GM21825 (cell line): ENCODE measurements at regions not wholly inside any gene's neighbourhood (a gene's known extent, or its start where the extent isn't known, plus 50 kb on each side); places are given as distances from the start of the nearest gene placed in this dataset.

Experiments
- ATAC-seq: cut with Tn5 transposase; IDR thresholded peaks from one replicate; pipeline ENCODE4 v1.9.1; 2021; ENCODE audit warnings: mild to moderate bottlenecking, moderate library complexity; ENCODE audit not compliant: unreplicated experiment

DNA sequence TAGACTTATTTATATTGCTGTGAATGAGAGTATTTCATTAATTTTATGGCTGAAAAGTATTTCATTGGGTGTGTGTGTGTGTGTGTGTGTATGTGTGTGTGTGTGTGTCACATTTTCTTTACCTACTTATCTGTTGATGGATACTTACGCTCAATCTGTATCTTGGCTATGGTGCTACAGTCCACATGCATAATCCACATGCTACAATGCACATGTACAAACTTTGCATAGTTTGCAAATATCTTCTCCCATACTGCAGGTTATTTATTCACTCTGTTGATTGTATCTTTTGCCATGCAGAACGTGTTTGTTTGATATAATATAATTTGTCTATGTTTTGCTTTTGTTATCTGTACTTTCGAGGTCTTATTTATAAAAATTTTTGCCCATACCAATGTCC is 167.8 kb downstream of the RAB28 start:
- ATAC-seq, result no peak

DNA sequence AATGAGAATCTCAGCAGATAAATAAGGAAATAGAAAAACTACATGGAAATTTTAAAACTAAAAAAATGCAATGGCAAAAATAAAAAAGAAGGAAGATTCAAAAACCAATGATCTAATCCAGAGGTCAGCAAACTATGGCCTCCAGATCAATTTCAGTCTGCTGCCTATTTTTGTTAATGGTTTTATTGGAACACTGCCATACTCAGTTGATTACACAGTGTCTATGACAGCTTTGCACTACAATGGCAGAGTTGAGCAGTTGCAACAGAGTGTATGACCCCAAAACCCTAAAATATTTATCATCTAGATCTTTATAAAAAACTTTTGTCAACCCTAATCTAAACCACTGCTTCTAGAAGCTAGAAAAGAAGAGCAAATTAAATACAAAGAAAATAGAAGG is 170.3 kb downstream of the RAB28 start:
- ATAC-seq, result no peak

DNA sequence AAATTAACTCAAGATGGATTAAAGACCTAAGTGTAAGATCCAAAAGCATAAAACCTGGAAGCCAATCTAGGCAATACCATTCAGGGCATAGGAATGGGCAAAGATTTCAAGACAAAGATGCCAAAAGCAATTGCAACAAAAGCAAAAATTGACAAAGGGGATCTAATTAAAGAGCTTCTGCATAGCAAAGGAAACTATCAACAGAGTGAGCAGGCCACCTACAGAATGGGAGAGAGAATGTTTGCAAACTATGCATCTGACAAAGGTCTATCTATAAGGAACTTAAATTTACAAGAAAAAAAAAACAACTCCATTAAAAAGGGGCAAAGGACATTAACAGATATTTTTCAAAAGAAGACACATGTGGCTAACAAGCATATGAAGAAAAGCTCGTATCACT is 171.9 kb downstream of the RAB28 start:
- ATAC-seq, result no peak

DNA sequence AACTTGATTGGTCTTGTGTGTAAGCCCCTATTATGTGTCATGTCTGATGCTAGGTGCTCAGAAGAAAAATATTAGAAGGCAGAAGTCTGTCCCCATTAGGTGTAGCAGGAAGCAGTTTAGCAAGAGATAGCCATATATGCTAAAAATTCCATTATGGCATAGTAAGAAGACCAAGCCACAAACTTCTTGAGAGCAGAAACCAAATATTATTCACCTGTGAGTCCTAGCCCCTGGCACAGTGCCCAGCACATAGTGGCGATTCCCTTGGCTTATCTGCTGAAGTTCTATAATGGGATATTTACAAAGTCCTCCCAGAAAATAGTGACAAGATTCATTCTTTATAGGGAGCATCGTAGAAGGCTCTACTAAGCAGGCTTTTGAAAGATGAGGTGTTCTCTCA is 174.4 kb downstream of the RAB28 start:
- no peak for ATAC-seq

DNA sequence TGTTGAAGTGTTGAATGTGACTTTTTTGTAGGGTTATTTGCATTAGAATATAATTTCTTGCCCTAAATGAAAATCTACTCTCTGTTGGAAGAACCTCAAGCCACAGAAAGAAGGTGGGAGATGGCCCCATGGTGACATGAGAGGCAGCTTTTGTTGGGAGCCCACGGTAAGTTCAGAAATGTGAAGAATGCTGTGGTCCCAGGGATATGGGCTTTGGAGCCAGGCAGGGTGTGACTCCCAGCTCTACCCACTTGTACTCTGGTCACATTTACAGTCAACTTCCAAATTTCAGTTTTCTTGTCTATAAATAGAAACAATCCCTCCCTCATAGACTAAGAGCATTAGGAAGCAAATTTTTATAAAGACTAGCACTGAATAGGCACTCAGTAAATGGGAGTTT is 177.8 kb downstream of the RAB28 start:
- no peak for ATAC-seq

DNA sequence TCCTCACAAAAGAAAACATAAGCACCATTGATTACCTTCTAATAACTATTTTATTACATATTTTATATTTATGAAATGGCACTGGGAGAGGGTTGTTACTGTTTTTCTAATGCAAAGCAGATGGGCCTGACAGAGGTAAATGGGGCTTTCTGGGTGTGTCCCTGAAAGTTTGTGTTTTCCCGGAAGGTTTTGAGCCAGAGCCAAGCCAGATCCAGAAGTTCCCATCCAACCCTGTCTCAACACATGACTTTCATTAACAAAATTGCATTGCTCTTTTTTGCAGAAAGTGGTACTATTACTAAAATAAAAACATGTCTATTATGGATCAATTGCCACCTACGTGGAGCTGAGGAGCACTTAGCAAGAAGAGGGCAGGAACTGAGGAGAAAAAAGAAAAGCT is 181.3 kb downstream of the RAB28 start:
- ATAC-seq, result no peak

DNA sequence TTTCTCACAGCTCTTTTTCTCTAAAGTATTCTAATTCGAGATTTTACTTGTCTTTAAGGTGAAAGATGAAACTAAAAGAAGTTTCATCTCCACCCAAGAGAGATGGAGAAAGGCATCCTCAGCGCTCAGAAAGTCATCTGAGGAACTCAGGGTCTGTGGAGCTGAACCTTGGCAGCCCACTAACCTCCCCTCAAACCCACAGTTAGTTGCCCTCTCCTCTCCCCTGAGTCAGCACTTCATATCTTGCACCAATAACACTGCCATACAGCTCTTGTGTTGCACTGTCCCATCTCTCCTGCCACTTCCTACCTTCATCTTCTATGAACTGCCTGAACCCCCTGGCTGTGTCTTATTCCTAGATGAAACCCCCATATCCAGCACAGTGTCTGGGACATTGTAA is 184.8 kb downstream of the RAB28 start:
- no peak for ATAC-seq

DNA sequence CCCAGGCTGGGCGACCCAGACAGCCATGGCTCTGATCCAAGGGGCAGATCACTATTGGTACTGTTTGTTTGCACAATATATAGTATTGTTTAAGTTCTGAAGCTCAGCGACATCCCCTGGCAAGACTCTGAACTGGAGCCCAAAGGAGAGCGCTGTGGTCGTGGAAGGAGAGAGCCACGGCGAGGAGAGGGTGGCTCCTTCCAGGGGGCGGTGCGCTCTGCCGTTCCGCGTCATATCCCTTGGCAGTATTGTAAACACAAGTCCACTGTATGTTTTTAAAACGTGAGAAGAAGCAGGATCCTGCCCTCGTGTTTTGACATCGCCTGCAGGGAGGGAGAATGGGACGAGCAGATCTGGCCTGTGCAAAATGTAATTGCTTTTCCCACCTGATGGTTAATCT is 185.5 kb downstream of the RAB28 start:
- no peak for ATAC-seq

DNA sequence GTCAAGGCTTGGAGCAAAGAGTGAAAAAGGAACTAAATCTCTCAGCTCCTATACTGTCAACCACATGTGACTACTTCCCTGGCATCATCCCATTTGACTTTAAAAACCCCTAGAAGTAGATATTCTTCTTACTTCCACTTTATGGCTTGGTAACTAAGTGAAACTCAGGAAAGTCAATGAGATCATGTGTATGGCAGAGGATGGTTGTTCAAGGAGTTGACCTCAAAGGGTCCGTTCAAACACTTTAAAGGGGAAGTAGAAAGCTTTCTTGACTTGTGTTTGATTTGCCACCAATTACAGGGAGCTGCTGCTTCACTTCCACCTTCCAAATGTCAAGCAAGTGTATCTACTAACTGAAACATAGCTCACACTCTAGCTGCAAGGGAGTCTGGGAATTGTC is 187.2 kb downstream of the RAB28 start:
- no peak for ATAC-seq

DNA sequence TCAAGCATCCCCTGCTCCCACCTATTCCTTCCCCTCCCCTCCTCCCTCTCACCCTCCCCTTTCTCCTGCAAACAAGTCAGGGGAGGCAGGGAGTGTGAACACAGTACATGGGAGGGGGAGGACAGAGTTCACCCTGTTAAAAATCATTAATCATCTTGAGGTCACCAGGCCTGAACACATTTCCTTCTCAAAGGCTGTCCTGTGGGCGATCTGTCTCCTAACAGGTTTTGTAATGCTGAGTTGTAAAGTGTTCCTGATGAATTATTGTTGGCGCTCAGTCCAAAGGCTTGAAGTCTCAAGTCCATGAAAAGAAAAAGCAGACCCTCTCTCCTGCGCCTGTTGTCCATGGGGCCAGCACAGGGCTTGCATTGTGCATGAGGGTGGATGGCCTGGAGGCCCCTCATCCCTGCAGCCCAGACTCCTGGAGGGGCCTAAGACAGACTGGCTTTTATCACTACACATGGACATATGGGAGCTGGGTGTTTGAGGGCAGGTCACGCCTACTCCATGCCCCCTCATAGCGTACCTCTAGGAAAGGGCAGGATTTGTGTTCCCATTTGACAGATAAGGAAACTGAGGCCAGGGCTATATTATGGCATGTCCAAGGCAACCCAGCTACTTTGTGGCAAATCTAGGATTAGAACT is 189.1 kb downstream of the RAB28 start:
- no peak for ATAC-seq

DNA sequence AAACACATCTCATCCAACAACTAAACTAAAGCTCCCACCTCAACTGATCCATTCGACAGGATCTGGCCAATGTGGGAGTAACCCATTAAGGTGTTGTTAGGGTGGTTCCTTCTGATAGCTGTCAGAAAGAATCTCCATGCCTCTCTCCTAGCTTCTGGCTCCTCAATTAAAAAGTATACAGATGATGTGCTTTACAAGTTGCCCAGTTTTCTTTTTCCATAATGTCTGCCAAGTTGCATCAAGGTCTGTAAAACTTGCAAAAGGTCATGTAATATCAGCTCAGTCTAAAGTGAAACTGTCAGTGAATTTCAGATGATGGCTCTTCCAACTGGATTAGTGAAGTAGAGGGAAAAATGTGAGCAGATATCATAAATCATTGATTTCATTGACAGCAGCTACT is 191.8 kb downstream of the RAB28 start:
- no peak for ATAC-seq

DNA sequence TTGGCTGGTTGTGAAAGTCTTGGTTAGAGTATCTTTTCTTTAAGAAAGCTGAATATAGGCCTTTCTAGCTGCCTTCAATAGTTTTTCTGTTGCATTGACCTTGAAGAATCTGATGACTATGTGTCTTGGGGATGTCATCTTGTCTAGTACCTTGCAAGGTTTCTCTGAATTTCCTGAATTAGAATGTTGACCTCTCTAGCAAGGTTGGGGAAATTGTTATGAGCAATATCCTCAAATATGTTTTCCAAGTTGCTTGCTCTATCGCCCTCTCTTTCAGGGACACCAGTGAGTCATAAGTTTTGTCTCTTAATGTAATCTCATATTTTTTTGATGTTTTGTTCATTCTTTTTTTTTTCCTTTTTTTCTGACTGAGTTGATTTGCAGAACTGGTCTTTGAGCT is 194.7 kb downstream of the RAB28 start:
- no peak for ATAC-seq

DNA sequence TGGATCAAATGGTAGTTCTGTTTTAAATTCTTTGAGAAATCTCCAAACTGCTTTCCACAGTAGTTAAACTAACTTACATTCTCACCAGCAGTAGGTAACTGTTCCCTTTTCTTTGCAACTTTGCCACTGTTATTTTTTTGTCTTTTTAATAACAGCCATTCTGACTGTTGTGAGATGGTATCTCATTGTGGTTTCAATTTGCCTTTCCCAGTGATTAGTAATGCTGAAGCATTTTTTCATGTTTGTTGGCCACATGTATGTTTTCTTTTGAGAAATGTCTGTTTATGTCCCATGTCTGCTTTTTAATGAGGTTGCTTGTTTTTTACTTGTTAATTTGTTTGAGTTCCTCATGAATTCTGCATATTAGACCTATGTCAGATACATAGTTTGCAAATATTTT is 198.8 kb downstream of the RAB28 start:
- no peak for ATAC-seq

DNA sequence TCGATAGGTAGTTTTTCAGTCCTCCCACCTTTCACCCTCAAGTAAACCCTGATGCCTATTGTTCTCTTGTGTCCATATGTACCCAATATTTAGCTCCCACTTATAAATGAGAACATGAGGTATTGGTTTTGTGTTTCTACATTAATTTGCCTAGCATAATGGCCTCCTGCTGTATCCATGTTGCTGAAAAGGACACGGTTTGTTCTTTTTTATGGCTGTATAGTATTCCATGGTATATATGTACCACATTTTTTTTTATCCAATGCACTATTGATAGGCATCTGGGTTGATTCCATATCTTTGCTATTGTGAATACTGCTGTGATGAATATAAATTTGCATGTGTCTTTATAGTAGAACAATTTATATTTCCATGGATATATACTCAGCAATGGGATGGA is 199.2 kb downstream of the RAB28 start:
- no peak for ATAC-seq

DNA sequence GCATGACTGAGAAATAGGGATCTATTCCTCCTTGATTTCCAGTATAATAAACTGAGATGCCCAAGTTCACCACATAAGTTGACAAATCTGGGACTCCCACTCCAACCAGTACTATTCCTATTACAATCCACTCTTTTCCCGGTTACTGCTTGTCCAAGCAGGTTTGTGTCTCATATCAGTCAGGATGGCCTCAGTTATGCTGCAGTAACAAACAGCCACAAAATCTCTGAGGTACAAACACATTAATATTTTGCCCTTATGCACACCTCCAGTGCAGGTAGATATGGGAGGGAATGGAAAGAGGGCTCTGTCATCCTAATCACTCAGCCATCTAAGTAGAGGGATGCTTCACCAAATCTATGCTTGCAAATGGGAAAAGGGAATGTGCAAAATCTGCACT is 207.8 kb downstream of the RAB28 start:
- no peak for ATAC-seq

DNA sequence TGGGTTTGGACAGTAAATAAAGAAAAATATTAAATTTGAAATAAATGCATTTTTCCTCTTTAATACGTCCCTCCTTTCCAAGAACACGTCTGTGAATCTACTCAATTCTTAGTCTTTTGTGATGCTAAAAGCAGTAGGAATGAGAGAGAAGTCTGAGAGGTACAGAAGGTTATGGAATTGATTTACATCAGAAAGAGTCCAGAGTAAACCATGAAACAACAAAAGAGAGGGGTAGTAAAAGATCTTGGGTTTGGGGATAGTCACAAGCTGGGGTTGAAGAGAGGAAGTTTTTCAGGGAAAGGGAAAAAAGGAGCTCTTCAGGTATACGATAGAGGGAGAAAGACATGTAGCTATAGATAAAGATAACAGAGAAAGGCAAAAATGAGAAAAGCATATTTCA is 215.4 kb downstream of the RAB28 start:
- no peak for ATAC-seq

DNA sequence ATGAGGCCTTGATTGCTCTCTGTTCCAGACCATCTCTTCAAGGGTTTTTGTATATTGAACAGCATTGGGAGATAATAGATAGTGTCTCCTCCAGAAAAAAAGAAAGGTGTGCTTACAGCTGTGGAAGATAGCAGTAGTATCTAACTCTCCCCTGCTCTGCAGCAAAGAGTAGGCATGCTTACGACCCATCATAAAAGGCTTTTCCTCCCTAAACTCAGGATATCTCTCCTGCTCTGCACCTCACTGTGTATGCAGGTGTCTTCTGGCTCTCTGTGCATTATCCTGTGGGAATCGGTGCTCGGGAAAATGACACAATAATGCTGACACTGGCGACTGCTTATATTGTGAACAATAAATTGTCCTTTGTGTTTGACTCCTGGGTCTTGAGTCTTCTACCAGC is 216.0 kb downstream of the RAB28 start:
- no peak for ATAC-seq

DNA sequence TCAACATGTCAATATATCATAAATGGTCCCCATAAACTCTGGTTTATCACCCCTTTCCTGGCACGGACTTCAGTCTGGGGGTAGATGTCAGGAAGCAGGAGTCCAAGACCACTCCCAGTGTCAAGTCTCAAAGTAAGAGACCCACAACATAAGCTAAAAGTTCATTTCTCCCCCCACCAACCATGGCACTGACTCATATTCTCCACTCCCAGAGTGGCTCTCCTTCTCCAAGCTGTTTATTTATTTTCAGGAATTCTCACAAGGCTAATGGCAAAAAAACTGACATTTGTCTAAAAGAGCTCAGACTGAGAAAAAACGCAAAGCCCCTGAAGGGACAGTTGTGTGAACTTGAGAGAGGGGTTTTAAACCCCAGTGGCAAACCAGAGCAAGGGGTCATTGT is 217.0 kb downstream of the RAB28 start:
- ATAC-seq, result no peak

DNA sequence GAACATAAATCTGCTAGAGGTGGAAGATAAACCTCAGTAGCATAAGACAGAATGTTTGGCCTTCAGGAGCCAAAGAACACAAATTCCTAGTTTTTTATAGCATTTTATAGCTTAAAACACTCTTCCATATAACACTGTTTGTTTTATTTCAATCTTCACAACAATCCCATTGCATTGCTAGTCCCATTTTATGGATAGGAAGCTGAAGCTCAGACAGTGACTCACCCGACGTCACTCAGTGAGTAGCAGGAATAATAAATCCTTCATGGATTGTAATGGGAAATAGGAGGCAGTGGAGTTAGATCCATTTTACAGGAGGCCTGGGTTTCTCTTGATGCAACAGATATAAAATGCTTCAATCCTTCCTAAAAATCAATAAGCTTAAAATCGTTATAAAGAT is 217.5 kb downstream of the RAB28 start:
- ATAC-seq, result no peak

DNA sequence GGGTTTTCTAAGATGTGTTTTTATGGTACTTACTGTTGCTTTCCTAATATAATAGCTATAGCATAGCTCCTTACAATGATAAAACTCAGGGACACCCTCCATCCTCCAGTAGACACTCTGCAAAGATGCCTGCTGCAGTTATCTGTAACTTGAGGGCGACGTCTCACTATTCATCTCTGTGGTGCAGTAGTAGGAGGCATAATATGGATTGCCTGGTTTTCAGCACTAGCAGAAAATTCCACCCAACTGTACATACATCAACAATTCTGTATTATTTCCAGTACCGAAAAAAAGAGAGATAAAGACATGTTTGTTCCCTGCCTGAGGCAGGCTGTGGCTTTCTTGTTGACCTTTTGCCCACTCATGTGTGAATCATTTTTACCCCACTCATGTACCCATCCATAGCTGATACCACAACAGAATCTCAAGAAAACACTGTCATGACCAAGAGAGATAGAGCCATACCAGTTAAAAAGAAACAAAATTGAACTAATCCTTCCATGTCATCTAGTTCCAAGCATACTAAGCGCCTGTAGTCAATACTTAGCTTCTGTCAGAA is 220.1 kb downstream of the RAB28 start:
- no peak for ATAC-seq

DNA sequence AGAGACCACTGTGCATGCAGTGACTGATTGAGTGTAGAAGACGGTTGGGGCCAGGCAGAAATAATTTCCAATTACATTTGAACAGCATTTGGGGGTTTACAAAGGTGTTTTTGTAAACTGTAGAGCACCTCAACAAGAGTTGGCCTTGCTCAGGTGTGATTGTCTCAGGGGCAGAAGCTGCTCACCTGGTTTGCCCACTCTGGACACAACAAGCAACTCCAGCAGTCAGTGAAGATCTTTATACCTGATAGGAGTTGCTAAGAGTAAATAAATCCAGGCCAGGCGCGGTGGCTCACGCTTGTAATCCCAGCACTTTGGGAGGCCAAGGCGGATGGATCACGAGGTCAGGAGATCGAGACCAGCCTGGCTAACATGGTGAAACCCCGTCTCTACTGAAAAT is 221.3 kb downstream of the RAB28 start:
- no peak for ATAC-seq

DNA sequence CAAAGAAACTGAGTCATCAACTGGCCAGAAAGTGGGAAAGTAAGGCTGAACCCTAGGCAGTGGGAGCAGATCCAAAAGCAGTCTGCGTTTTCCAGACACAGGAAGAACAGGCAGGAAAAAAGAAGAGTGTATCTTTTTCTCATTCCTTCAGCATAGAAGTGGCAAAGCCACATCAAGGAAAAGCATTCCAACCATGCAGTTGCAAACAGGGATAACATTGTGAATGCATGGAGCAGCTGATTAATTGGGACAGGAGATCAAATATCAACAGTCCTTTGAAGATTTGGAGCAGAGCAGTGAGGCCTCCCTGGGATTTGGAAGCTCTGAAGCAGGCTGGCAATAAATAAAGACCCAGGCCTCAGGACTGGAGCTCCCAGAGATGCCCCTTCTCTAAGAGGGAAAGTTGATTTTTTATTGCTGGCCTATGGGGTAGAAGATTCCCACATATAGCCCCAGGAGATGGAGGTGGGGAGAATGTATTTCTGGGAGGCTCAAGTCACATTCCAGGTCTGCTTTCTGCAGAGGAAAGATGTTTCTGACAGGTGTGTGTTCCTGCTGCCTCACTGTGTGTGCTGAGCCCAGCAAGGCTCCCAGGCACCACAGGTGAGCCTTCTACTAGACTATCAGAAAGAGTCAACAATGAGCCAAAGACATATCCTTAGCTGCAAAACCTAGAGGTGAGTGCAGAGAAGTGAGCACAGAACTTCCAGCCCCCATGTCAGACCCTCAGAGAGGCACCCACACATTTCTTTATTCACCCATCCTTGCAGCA is 222.5 kb downstream of the RAB28 start:
- ATAC-seq, result no peak

DNA sequence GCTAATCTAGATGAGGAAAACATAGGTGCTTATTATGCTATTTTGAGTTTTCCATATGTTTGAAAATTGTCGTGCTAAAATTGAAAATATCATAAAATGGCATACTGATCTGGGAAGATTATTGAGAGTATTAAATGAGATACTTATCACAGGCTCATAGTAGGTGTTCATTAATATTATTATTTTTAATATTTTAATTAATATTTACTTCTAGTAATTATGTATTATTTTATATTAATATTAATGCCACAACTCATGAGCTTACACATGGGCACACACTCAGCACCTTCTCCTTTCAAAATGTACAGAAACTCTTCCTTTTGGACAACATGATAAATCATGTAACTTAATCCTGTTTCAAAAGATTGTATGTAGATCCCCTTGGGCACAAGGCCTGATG is 223.6 kb downstream of the RAB28 start:
- no peak for ATAC-seq
